ENCODE measurements at regions not wholly inside any gene's neighbourhood (a gene's known extent, or its start where the extent isn't known, plus 50 kb on each side); places are given as distances from the start of the nearest gene placed in this dataset.
A peak's percentile ranks its signal among the peaks of the same experiment; 100 is the strongest.

DNA sequence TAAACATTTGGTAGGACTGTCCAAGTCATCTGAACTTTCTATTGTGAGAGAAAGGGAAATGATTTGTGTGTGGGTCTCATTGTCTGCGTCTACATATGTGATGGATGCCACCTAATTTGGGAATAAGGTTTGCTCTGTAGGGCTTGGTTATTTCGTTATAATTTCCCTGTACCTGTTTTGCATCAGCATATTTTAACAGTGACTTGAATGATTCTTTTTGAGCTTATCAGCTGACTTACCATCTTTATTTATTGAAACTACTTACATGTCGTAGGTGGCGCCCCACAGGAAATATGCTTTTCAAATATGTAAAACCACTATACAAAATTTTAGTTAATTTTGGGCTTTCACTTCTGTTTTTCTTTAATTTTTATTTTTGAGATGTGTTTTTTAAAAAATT, 56.5 kb upstream of the BCAT1 start (continued):
- peak; percentile 61; the same call in 1 of the 2 replicates for TF ChIP-seq CREB1 (IDR thresholded peaks at IDR 0.05; ENCODE audit: low read depth)
- TF ChIP-seq CHD2 (IDR thresholded peaks at IDR 0.05; ENCODE audit: borderline replicate concordance, low read depth, low read length) = no peak
- peak; percentile 54; the same call in 1 of the 2 replicates for TF ChIP-seq MYB (IDR thresholded peaks at IDR 0.05; ENCODE audit: borderline replicate concordance, low read depth, low read length)
- TF ChIP-seq YBX1 (IDR thresholded peaks at IDR 0.05) = no peak
- TF ChIP-seq EP300 (IDR thresholded peaks at IDR 0.05; ENCODE audit: borderline replicate concordance in 1 of 2, control insufficient read depth in 1 of 2, low read depth in 2 of 2, low read length in 2 of 2) = peak; percentile 76 to 83; a peak in 3 of 4 replicates
- peak; percentile 24 for TF ChIP-seq JUNB (IDR thresholded peaks at IDR 0.05)
- no peak for TF ChIP-seq STAT1 (conservative IDR thresholded peaks at IDR 0.05)
- TF ChIP-seq, protein P1, sequence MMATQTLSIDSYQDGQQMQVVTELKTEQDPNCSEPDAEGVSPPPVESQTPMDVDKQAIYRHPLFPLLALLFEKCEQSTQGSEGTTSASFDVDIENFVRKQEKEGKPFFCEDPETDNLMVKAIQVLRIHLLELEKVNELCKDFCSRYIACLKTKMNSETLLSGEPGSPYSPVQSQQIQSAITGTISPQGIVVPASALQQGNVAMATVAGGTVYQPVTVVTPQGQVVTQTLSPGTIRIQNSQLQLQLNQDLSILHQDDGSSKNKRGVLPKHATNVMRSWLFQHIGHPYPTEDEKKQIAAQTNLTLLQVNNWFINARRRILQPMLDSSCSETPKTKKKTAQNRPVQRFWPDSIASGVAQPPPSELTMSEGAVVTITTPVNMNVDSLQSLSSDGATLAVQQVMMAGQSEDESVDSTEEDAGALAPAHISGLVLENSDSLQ (IDR thresholded peaks at IDR 0.05) = 0 out of 2 replicates have a peak, but pooled peaks have one; percentile 26
- TF ChIP-seq, protein P2, sequence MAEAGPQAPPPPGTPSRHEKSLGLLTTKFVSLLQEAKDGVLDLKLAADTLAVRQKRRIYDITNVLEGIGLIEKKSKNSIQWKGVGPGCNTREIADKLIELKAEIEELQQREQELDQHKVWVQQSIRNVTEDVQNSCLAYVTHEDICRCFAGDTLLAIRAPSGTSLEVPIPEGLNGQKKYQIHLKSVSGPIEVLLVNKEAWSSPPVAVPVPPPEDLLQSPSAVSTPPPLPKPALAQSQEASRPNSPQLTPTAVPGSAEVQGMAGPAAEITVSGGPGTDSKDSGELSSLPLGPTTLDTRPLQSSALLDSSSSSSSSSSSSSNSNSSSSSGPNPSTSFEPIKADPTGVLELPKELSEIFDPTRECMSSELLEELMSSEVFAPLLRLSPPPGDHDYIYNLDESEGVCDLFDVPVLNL (IDR thresholded peaks at IDR 0.05; ENCODE audit: low read depth, low read length) = no peak
- peak; percentile 62; the same call in 1 of the 2 replicates for TF ChIP-seq IKZF1 (conservative IDR thresholded peaks at IDR 0.05)
- TF ChIP-seq RAD51 (IDR thresholded peaks at IDR 0.05) = peak; percentile 72
- TF ChIP-seq MEF2A (IDR thresholded peaks at IDR 0.05; ENCODE audit: insufficient read depth, low read depth, low read length) = peak; percentile 66; the same call in 1 of the 2 replicates
- no peak for TF ChIP-seq KDM1A (IDR thresholded peaks at IDR 0.05; ENCODE audit: borderline replicate concordance)
- TF ChIP-seq FOXM1 (IDR thresholded peaks at IDR 0.05; ENCODE audit: low read depth, low read length) = peak; percentile 91; the same call in 1 of the 2 replicates
- peak; percentile 73 for TF ChIP-seq MEF2B (IDR thresholded peaks at IDR 0.05; ENCODE audit: partially characterized antibody, poor library complexity, severe bottlenecking)
- no peak for TF ChIP-seq POLR2AphosphoS5 (IDR thresholded peaks at IDR 0.05; ENCODE audit: low read length)
- no peak for TF ChIP-seq SMAD1 (IDR thresholded peaks at IDR 0.05; ENCODE audit: low read depth, partially characterized antibody)
- peak; percentile 50; the same call in 1 of the 2 replicates for TF ChIP-seq SPI1 (IDR thresholded peaks at IDR 0.05; ENCODE audit: borderline replicate concordance, insufficient read depth, low read depth, low read length)
- TF ChIP-seq, protein P3, sequence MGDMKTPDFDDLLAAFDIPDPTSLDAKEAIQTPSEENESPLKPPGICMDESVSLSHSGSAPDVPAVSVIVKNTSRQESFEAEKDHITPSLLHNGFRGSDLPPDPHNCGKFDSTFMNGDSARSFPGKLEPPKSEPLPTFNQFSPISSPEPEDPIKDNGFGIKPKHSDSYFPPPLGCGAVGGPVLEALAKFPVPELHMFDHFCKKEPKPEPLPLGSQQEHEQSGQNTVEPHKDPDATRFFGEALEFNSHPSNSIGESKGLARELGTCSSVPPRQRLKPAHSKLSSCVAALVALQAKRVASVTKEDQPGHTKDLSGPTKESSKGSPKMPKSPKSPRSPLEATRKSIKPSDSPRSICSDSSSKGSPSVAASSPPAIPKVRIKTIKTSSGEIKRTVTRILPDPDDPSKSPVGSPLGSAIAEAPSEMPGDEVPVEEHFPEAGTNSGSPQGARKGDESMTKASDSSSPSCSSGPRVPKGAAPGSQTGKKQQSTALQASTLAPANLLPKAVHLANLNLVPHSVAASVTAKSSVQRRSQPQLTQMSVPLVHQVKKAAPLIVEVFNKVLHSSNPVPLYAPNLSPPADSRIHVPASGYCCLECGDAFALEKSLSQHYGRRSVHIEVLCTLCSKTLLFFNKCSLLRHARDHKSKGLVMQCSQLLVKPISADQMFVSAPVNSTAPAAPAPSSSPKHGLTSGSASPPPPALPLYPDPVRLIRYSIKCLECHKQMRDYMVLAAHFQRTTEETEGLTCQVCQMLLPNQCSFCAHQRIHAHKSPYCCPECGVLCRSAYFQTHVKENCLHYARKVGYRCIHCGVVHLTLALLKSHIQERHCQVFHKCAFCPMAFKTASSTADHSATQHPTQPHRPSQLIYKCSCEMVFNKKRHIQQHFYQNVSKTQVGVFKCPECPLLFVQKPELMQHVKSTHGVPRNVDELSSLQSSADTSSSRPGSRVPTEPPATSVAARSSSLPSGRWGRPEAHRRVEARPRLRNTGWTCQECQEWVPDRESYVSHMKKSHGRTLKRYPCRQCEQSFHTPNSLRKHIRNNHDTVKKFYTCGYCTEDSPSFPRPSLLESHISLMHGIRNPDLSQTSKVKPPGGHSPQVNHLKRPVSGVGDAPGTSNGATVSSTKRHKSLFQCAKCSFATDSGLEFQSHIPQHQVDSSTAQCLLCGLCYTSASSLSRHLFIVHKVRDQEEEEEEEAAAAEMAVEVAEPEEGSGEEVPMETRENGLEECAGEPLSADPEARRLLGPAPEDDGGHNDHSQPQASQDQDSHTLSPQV (IDR thresholded peaks at IDR 0.05) = no peak
- peak; percentile 88 for TF ChIP-seq MTA2 (IDR thresholded peaks at IDR 0.05; ENCODE audit: low read depth)
- TF ChIP-seq, protein P4, sequence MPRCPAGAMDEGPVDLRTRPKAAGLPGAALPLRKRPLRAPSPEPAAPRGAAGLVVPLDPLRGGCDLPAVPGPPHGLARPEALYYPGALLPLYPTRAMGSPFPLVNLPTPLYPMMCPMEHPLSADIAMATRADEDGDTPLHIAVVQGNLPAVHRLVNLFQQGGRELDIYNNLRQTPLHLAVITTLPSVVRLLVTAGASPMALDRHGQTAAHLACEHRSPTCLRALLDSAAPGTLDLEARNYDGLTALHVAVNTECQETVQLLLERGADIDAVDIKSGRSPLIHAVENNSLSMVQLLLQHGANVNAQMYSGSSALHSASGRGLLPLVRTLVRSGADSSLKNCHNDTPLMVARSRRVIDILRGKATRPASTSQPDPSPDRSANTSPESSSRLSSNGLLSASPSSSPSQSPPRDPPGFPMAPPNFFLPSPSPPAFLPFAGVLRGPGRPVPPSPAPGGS (IDR thresholded peaks at IDR 0.05; ENCODE audit: borderline replicate concordance, insufficient read depth, low read depth, low read length, poor library complexity, severe bottlenecking) = peak; percentile 12
- TF ChIP-seq CHD1 (IDR thresholded peaks at IDR 0.05; ENCODE audit: low read depth, low read length) = no peak
